Loucy (cell line): ENCODE measurements at regions not wholly inside any gene's neighbourhood (a gene's known extent, or its start where the extent isn't known, plus 50 kb on each side); places are given as distances from the start of the nearest gene placed in this dataset.

Experiments
- H2AFZ ChIP-seq: fragments of 200-600 bp; sonication (generic); 2 replicates; pipeline ENCODE4 v1.6.0; 2016; ENCODE audit warnings: antibody characterized with exemption, mild to moderate bottlenecking, low read length, moderate library complexity
- H3F3A ChIP-seq: fragments of 200-600 bp; 2 replicates; pipeline ENCODE4 v1.6.0; 2016; ENCODE audit warnings: antibody characterized with exemption, low read depth, mild to moderate bottlenecking
- H3K27me3 ChIP-seq: fragments of 200-600 bp; sonication (generic); 2 replicates; pipeline ENCODE4 v1.6.1; 2014; ENCODE audit warnings: low read length, mild to moderate bottlenecking; ENCODE audit not compliant: insufficient read depth, poor library complexity, severe bottlenecking
- H3K36me3 ChIP-seq: fragments of 200-600 bp; sonication (generic); 2 replicates; pipeline ENCODE4 v1.6.1; 2016; ENCODE audit warnings: low read length; ENCODE audit not compliant: insufficient read depth
- H3K4me1 ChIP-seq: fragments of 200-600 bp; sonication (generic); 2 replicates; pipeline ENCODE4 v1.5.1; 2014; ENCODE audit warnings: low read length, mild to moderate bottlenecking; ENCODE audit not compliant: insufficient read depth, poor library complexity, severe bottlenecking
- H3K4me2 ChIP-seq: fragments of 200-600 bp; sonication (generic); 2 replicates; pipeline ENCODE4 v1.6.0; 2014; ENCODE audit warnings: antibody characterized with exemption, low read length, low read depth, mild to moderate bottlenecking; ENCODE audit not compliant: poor library complexity, severe bottlenecking
- H3K4me3 ChIP-seq: fragments of 200-600 bp; sonication (generic); 2 replicates; pipeline ENCODE4 v1.5.1; 2014; ENCODE audit warnings: low read length, mild to moderate bottlenecking, mixed read lengths; ENCODE audit not compliant: poor library complexity, severe bottlenecking
- H3K79me2 ChIP-seq: fragments of 200-600 bp; sonication (generic); 2 replicates; pipeline ENCODE4 v1.6.1; 2014; ENCODE audit warnings: low read length; ENCODE audit not compliant: insufficient read depth
- H3K9ac ChIP-seq: fragments of 200-600 bp; sonication (generic); 2 replicates; pipeline ENCODE4 v1.6.0; 2014; ENCODE audit warnings: mild to moderate bottlenecking, low read depth, low read length, moderate library complexity; ENCODE audit not compliant: poor library complexity, severe bottlenecking
- H3K9me2 ChIP-seq: fragments of 200-600 bp; sonication (generic); replicated peaks from 2 replicates; pipeline ENCODE4 v1.6.1; 2016; ENCODE audit warnings: low read depth, low read length, mixed read lengths
- H3K9me3 ChIP-seq: fragments of 200-600 bp; sonication (generic); 2 replicates; pipeline ENCODE4 v1.6.1; 2014; ENCODE audit warnings: mild to moderate bottlenecking, antibody characterized with exemption, low read length, low read depth; ENCODE audit not compliant: insufficient read depth
- H4K20me1 ChIP-seq: fragments of 200-600 bp; sonication (generic); 2 replicates; pipeline ENCODE4 v1.6.0; 2014; ENCODE audit warnings: antibody characterized with exemption, low read length, mild to moderate bottlenecking; ENCODE audit not compliant: insufficient read depth, poor library complexity, severe bottlenecking
- CTCF ChIP-seq: fragments of 200-600 bp; sonication (generic); conservative IDR thresholded peaks from 2 replicates; pipeline ENCODE4 v1.5.1; 2014; ENCODE audit warnings: mild to moderate bottlenecking, antibody characterized with exemption, low read length
- EZH2phosphoT487 ChIP-seq: fragments of 200-600 bp; IDR thresholded peaks from 2 replicates; pipeline ENCODE4 v1.6.1; 2018; ENCODE audit warnings: antibody characterized with exemption, mild to moderate bottlenecking, moderate library complexity, borderline replicate concordance

- Histone ChIP-seq H3K9ac (no peak overlapping the region), H2AFZ (no peak overlapping the region), H3K4me3 (no peak overlapping the region), H3F3A (no peaks in the 10 kb centered on the region), H3K79me2 (no peaks in the 10 kb centered on the region), H3K9me2 (no peaks in the 10 kb centered on the region), H3K4me1 (no peaks in the 10 kb centered on the region), H3K36me3 (no peaks in the 10 kb centered on the region), H4K20me1 (no peaks in the 10 kb centered on the region), H3K9me3 (no peaks in the 10 kb centered on the region), H3K4me2 (no peak overlapping the region), H3K27me3 (no peaks in the 10 kb centered on the region)
- no peak for TF ChIP-seq CTCF
- no peak for TF ChIP-seq EZH2phosphoT487
Measured at GRCh38 chr3:117146571-117146970, 437.0 kb downstream of the TUSC7 start.

- Histone ChIP-seq H4K20me1 (no peaks in the 10 kb centered on the region), H2AFZ (no peak overlapping the region), H3K9me2 (no peaks in the 10 kb centered on the region), H3K4me1 (no peaks in the 10 kb centered on the region), H3K4me3 (no peak overlapping the region), H3K79me2 (no peaks in the 10 kb centered on the region), H3K9ac (no peak overlapping the region), H3K4me2 (no peak overlapping the region), H3K27me3 (no peaks in the 10 kb centered on the region), H3F3A (no peaks in the 10 kb centered on the region), H3K36me3 (no peaks in the 10 kb centered on the region), H3K9me3 (no peaks in the 10 kb centered on the region)
- TF ChIP-seq CTCF (no peak), EZH2phosphoT487 (no peak)
Measured at GRCh38 chr3:117149584-117149983, 440.0 kb downstream of the TUSC7 start.

GRCh38 chr3:117150628-117151027, 441.0 kb downstream of the TUSC7 start:
- Histone ChIP-seq H3K36me3 (no peaks in the 10 kb centered on the region), H2AFZ (no peak overlapping the region), H3K79me2 (no peaks in the 10 kb centered on the region), H3K9ac (no peak overlapping the region), H3K4me2 (no peak overlapping the region), H3K27me3 (no peaks in the 10 kb centered on the region), H4K20me1 (no peaks in the 10 kb centered on the region), H3K9me2 (no peaks in the 10 kb centered on the region), H3K9me3 (no peaks in the 10 kb centered on the region), H3K4me1 (no peaks in the 10 kb centered on the region), H3F3A (no peaks in the 10 kb centered on the region), H3K4me3 (no peak overlapping the region)
- TF ChIP-seq EZH2phosphoT487 = no peak
- TF ChIP-seq CTCF = no peak
